PC-3 (cell line): ENCODE measurements at regions not wholly inside any gene's neighbourhood (a gene's known extent, or its start where the extent isn't known, plus 50 kb on each side); places are given as distances from the start of the nearest gene placed in this dataset.

Experiments
- ATAC-seq: fragments of 200-7000 bp; cut with Tn5 transposase; 2 replicates; pipeline ENCODE4 v1.9.1; 2020; ENCODE audit warnings: mild to moderate bottlenecking, moderate library complexity
- BruUV-seq: library from RNA; stranded (reverse); fragments of 400-500 nt; replicated peaks from 2 replicates; lab custom pipeline; 2021; lab: Mats Ljungman, UMichigan
- CTCF ChIA-PET: fragments of 300-600 bp; sonication (Branson Sonifier 250); formaldehyde crosslinking; loops from one replicate; lab custom pipeline; 2022; ENCODE audit warnings: antibody characterized with exemption; lab: Charles Lee
- POLR2A ChIA-PET: fragments of 300-600 bp; sonication (Branson Sonifier 250); formaldehyde crosslinking; loops from one replicate; lab custom pipeline; 2022; ENCODE audit warnings: antibody characterized with exemption; ENCODE audit not compliant: unreplicated experiment; lab: Charles Lee
- DNase-seq: peaks from one replicate; pipeline ENCODE4 v3.0.0-alpha.2; 2015
- H2AFZ ChIP-seq: fragments of 300-600 bp; sonication (generic); 2 replicates; pipeline ENCODE4 v1.6.0; 2016; ENCODE audit warnings: antibody characterized with exemption, low read length
- H3F3A ChIP-seq: fragments of 300-600 bp; sonication (generic); one replicate; pipeline ENCODE4 v1.6.0; 2017; ENCODE audit warnings: antibody characterized with exemption, low read length, control low read depth, mild to moderate bottlenecking; ENCODE audit not compliant: unreplicated experiment
- H3K27ac ChIP-seq: fragments of 300-600 bp; sonication (generic); 2 replicates; pipeline ENCODE4 v1.5.1; 2016; ENCODE audit warnings: mild to moderate bottlenecking, low read length
- H3K27me3 ChIP-seq: fragments of 300-600 bp; sonication (generic); 2 replicates; pipeline ENCODE4 v1.6.1; 2016; ENCODE audit warnings: low read length, mixed read lengths
- H3K36me3 ChIP-seq: fragments of 300-600 bp; sonication (generic); 2 replicates; pipeline ENCODE4 v1.6.1; 2016; ENCODE audit warnings: low read depth, mixed run types, low read length, mixed read lengths
- H3K4me1 ChIP-seq: fragments of 300-600 bp; sonication (generic); 2 replicates; pipeline ENCODE4 v1.5.1; 2016; ENCODE audit warnings: low read length; ENCODE audit not compliant: insufficient read depth
- H3K4me2 ChIP-seq: fragments of 300-600 bp; sonication (generic); 2 replicates; pipeline ENCODE4 v1.6.0; 2016; ENCODE audit warnings: low read length
- H3K4me3 ChIP-seq: fragments of 300-600 bp; sonication (generic); 2 replicates; pipeline ENCODE4 v1.5.1; 2016; ENCODE audit warnings: mild to moderate bottlenecking, low read length, mixed read lengths
- H3K79me2 ChIP-seq: fragments of 300-600 bp; sonication (generic); 2 replicates; pipeline ENCODE4 v1.6.1; 2017; ENCODE audit warnings: low read length, mixed read lengths
- H3K9ac ChIP-seq: fragments of 300-600 bp; sonication (generic); 2 replicates; pipeline ENCODE4 v1.6.0; 2016; ENCODE audit warnings: mild to moderate bottlenecking, low read length
- H3K9me2 ChIP-seq: fragments of 300-600 bp; sonication (generic); replicated peaks from 2 replicates; pipeline ENCODE4 v1.6.1; 2016; ENCODE audit warnings: mixed run types, low read length, mixed read lengths
- H3K9me3 ChIP-seq: fragments of 300-600 bp; sonication (generic); 2 replicates; pipeline ENCODE4 v1.6.1; 2016; ENCODE audit warnings: low read length, mixed read lengths
- H4K20me1 ChIP-seq: fragments of 300-600 bp; sonication (generic); 2 replicates; pipeline ENCODE4 v1.6.1; 2016; ENCODE audit warnings: low read length, mixed read lengths
- EZH2 ChIP-seq: fragments of 300-600 bp; sonication (generic); IDR thresholded peaks from one replicate; pipeline ENCODE4 v1.6.1; 2017; ENCODE audit warnings: antibody characterized with exemption, mild to moderate bottlenecking, low read length; ENCODE audit not compliant: unreplicated experiment
- EZH2phosphoT487 ChIP-seq: fragments of 300-600 bp; sonication (generic); IDR thresholded peaks from 2 replicates; pipeline ENCODE4 v1.6.1; 2018; ENCODE audit warnings: mild to moderate bottlenecking, antibody characterized with exemption, low read length, borderline replicate concordance
- intact Hi-C: fragments of 100-400 bp; cut with micrococcal nuclease; formaldehyde crosslinking; loops from 2 replicates; pipeline ENCODE4 v1.9.0; 2023
- TF ChIP-seq, protein P1 (sequence below): fragments of 300-600 bp; sonication (generic); conservative IDR thresholded peaks from 2 replicates; pipeline ENCODE4 v1.5.1; 2017; ENCODE audit warnings: antibody characterized with exemption, low read depth, mild to moderate bottlenecking, low read length

- no peak overlapping the region for H3K4me2 ChIP-seq
- intact Hi-C loops: no loop called here
- H3K4me1 ChIP-seq: no peaks in the 10 kb centered on the region
- H3K4me3 ChIP-seq: no peak overlapping the region
- TF ChIP-seq EZH2phosphoT487 (no peak), EZH2 (no peak)
- TF ChIP-seq, protein P1, sequence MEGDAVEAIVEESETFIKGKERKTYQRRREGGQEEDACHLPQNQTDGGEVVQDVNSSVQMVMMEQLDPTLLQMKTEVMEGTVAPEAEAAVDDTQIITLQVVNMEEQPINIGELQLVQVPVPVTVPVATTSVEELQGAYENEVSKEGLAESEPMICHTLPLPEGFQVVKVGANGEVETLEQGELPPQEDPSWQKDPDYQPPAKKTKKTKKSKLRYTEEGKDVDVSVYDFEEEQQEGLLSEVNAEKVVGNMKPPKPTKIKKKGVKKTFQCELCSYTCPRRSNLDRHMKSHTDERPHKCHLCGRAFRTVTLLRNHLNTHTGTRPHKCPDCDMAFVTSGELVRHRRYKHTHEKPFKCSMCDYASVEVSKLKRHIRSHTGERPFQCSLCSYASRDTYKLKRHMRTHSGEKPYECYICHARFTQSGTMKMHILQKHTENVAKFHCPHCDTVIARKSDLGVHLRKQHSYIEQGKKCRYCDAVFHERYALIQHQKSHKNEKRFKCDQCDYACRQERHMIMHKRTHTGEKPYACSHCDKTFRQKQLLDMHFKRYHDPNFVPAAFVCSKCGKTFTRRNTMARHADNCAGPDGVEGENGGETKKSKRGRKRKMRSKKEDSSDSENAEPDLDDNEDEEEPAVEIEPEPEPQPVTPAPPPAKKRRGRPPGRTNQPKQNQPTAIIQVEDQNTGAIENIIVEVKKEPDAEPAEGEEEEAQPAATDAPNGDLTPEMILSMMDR: no peak
- no peaks in the 10 kb centered on the region for H3K36me3 ChIP-seq
- H2AFZ ChIP-seq: no peak overlapping the region
- POLR2A ChIA-PET: no interaction called here
- H3K9me2 ChIP-seq: no peaks in the 10 kb centered on the region
- DNase-seq: no peak
- no peaks in the 10 kb centered on the region for H3K9me3 ChIP-seq
- H3K27ac ChIP-seq: no peak overlapping the region
- no peaks in the 10 kb centered on the region for H4K20me1 ChIP-seq
- CTCF ChIA-PET: no interaction called here
- H3F3A ChIP-seq: no peaks in the 10 kb centered on the region
- H3K79me2 ChIP-seq: no peaks in the 10 kb centered on the region
- H3K9ac ChIP-seq: no peak overlapping the region
- ATAC-seq: no peak
- H3K27me3 ChIP-seq: no peaks in the 10 kb centered on the region
- BruUV-seq: no TSS peak
These were observed 374.9 kb upstream of the SEMA3D start for GRCh38 chr7:85561706-85562105.

- CTCF ChIA-PET: no interaction called here
- no peaks in the 10 kb centered on the region for H3K27me3 ChIP-seq
- no peak overlapping the region for H3K9ac ChIP-seq
- H3K4me3 ChIP-seq: no peak overlapping the region
- H3K4me2 ChIP-seq: no peak overlapping the region
- H2AFZ ChIP-seq: no peak overlapping the region
- H3K9me2 ChIP-seq: no peaks in the 10 kb centered on the region
- no peaks in the 10 kb centered on the region for H3K4me1 ChIP-seq
- H3K27ac ChIP-seq: no peak overlapping the region
- ATAC-seq (peak; percentile 57), DNase-seq (peak; percentile 82)
- no peaks in the 10 kb centered on the region for H3K79me2 ChIP-seq
- H3F3A ChIP-seq: no peaks in the 10 kb centered on the region
- BruUV-seq: no TSS peak
- POLR2A ChIA-PET: no interaction called here
- H3K9me3 ChIP-seq: no peaks in the 10 kb centered on the region
- H3K36me3 ChIP-seq: no peaks in the 10 kb centered on the region
- no peaks in the 10 kb centered on the region for H4K20me1 ChIP-seq
- TF ChIP-seq EZH2: no peak
- TF ChIP-seq, protein P1: peak; percentile 79
- intact Hi-C loops: loop anchor here (1.0 to 2.0 kb wide), 6 partner anchors 84 to 516 kb away; no protein-coding TSS in a partner anchor
These were observed 367.7 kb upstream of the SEMA3D start for GRCh38 chr7:85554236-85555178.

DNA sequence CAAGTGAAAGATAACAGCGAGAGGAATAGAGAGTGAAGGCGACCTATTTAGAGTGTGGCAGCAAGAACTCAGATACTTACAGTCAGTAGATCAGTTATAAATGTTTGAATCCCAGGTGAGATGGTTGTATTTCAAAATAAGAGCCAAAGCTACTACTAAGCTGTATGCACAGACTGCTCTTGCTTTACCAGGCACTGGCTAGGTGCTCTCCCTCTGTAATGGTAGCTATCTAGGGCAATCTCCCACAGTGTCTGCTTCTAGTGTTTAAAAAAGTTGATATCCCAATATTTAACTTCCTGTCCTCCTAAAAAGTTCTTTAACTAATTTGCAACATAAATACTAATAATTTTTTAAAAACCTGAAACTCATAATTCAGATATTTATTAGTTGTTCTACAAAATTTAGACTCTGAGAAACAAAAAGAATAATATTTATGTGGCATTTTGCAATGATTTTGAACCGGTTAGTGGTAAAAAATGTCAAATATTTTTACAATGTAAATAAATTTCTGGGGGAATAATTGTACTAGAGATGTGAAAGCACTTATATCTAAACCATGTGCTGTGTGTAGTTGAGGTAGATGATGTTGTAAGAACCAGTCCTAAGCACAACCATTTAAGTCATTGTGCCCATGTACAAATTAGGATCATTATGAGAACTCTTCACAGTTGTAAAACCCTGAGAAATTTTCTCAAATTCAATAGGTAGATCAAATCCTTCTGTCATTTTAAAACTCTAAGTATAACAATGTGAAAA, 349.3 kb upstream of the SEMA3D start:
- POLR2A ChIA-PET: no interaction called here

More for the DNA sequence above, 349.3 kb upstream of the SEMA3D start:
- Histone ChIP-seq H3K9me3 (no peaks in the 10 kb centered on the region), H3F3A (no peaks in the 10 kb centered on the region), H3K4me2 (no peak overlapping the region), H4K20me1 (no peaks in the 10 kb centered on the region), H3K4me3 (no peak overlapping the region), H3K4me1 (no peaks in the 10 kb centered on the region), H3K27ac (no peak overlapping the region), H3K9me2 (no peaks in the 10 kb centered on the region), H3K27me3 (no peaks in the 10 kb centered on the region), H2AFZ (no peak overlapping the region), H3K9ac (no peak overlapping the region), H3K79me2 (no peaks in the 10 kb centered on the region), H3K36me3 (no peaks in the 10 kb centered on the region)
- no peak for DNase-seq
- intact Hi-C loops: no loop called here
- BruUV-seq: no TSS peak
- ATAC-seq: no peak
- TF ChIP-seq EZH2phosphoT487 (no peak), EZH2 (no peak)
- TF ChIP-seq, protein P1: no peak
- CTCF ChIA-PET: no interaction called here
